Liver (tissue), 3 donors: ENCODE measurements at regions not wholly inside any gene's neighbourhood (a gene's known extent, or its start where the extent isn't known, plus 50 kb on each side); places are given as distances from the start of the nearest gene placed in this dataset.

Experiments
- EGR1 ChIP-seq, 2 donors: IDR thresholded peaks; 2 replicates each; pipeline ENCODE4 v1.6.1; 2016 to 2018; ENCODE audit warnings: antibody characterized with exemption in 2 of 2, low read depth in 2 of 2
- GABPA ChIP-seq, 2 donors: IDR thresholded peaks in 1 of 2; conservative IDR thresholded peaks in 1 of 2; 2 replicates each; pipeline ENCODE4 v1.6.1; 2016; ENCODE audit warnings: antibody characterized with exemption in 2 of 2, mild to moderate bottlenecking in 1 of 2, moderate library complexity in 1 of 2
- HNF4G ChIP-seq: IDR thresholded peaks from 2 replicates; pipeline ENCODE4 v1.6.1; 2016; ENCODE audit warnings: antibody characterized with exemption
- JUND ChIP-seq, 2 donors: IDR thresholded peaks; 2 replicates each; pipeline ENCODE4 v1.6.1; 2016; ENCODE audit warnings: antibody characterized with exemption in 2 of 2
- NR2F2 ChIP-seq: IDR thresholded peaks from 2 replicates; pipeline ENCODE4 v1.6.1; 2016; ENCODE audit warnings: antibody characterized with exemption
- RAD21 ChIP-seq, 2 donors: IDR thresholded peaks; 2 replicates each; pipeline ENCODE4 v1.6.1; 2016; ENCODE audit warnings: antibody characterized with exemption in 2 of 2, mild to moderate bottlenecking in 2 of 2
- RXRA ChIP-seq, 2 donors: IDR thresholded peaks; 2 replicates each; pipeline ENCODE4 v1.6.1; 2017 to 2018; ENCODE audit warnings: antibody characterized with exemption in 2 of 2, mild to moderate bottlenecking in 1 of 2
- TAF1 ChIP-seq: conservative IDR thresholded peaks from 2 replicates; pipeline ENCODE4 v1.6.1; 2016; ENCODE audit warnings: antibody characterized with exemption, mild to moderate bottlenecking
- YY1 ChIP-seq: IDR thresholded peaks from 2 replicates; pipeline ENCODE4 v1.6.1; 2016; ENCODE audit warnings: antibody characterized with exemption, mild to moderate bottlenecking
- ZBTB33 ChIP-seq: IDR thresholded peaks from 2 replicates; pipeline ENCODE4 v1.6.1; 2016; ENCODE audit warnings: antibody characterized with exemption
- TF ChIP-seq, protein P1 (sequence below): fragments of 150-350 bp; IDR thresholded peaks from 2 replicates; pipeline ENCODE4 v1.5.1; 2017; ENCODE audit warnings: improper control_type of control experiment, low read depth, low read length; ENCODE audit not compliant: missing input control
- TF ChIP-seq, protein P2 (sequence below): IDR thresholded peaks from 2 replicates; pipeline ENCODE4 v1.6.1; 2016; ENCODE audit warnings: antibody characterized with exemption
- TF ChIP-seq, protein P3 (sequence below): IDR thresholded peaks from 2 replicates; pipeline ENCODE4 v1.6.1; 2016; ENCODE audit warnings: antibody characterized with exemption
- TF ChIP-seq, protein P4 (sequence below): IDR thresholded peaks from 2 replicates; pipeline ENCODE4 v1.6.1; 2016; ENCODE audit warnings: antibody characterized with exemption, mild to moderate bottlenecking
- donor health status: healthy.
- donor health status: healthy.

DNA sequence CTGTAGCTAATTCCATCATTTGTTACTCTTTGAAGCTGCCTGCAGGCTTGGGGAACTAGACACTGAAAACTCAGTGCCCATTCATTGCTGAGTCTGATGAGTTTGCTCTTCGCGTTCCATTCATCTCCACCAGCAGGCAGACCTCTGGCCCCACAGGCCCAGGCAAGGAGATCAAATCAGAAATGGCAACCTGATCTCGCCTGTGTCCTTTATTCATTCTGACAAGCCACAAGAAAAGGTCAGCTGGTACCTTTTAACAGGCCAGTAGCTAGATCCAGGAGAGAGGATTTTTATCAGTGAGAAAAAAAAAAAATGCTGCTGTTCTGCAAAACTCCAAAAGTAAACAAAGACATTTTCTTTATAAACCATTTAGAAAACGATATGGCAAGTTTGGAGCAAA, 742.5 kb downstream of the ETS1 start:
- TF ChIP-seq, protein P1, sequence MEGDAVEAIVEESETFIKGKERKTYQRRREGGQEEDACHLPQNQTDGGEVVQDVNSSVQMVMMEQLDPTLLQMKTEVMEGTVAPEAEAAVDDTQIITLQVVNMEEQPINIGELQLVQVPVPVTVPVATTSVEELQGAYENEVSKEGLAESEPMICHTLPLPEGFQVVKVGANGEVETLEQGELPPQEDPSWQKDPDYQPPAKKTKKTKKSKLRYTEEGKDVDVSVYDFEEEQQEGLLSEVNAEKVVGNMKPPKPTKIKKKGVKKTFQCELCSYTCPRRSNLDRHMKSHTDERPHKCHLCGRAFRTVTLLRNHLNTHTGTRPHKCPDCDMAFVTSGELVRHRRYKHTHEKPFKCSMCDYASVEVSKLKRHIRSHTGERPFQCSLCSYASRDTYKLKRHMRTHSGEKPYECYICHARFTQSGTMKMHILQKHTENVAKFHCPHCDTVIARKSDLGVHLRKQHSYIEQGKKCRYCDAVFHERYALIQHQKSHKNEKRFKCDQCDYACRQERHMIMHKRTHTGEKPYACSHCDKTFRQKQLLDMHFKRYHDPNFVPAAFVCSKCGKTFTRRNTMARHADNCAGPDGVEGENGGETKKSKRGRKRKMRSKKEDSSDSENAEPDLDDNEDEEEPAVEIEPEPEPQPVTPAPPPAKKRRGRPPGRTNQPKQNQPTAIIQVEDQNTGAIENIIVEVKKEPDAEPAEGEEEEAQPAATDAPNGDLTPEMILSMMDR = no peak
- TF ChIP-seq HNF4G (no peak), YY1 (no peak), RXRA (IDR thresholded peaks at IDR 0.05) (no peak), TAF1 (no peak), JUND (IDR thresholded peaks at IDR 0.05) (no peak), ZBTB33 (no peak), GABPA (IDR thresholded peaks at IDR 0.05 in 1 of 2, conservative IDR thresholded peaks at IDR 0.05 in 1 of 2) (no peak), EGR1 (IDR thresholded peaks at IDR 0.05; ENCODE audit: low read depth in 2 of 2) (no peak), NR2F2 (no peak), RAD21 (IDR thresholded peaks at IDR 0.05) (no peak)
- TF ChIP-seq, protein P2, sequence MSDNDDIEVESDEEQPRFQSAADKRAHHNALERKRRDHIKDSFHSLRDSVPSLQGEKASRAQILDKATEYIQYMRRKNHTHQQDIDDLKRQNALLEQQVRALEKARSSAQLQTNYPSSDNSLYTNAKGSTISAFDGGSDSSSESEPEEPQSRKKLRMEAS = no peak
- TF ChIP-seq, protein P3, sequence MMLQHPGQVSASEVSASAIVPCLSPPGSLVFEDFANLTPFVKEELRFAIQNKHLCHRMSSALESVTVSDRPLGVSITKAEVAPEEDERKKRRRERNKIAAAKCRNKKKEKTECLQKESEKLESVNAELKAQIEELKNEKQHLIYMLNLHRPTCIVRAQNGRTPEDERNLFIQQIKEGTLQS = no peak
- TF ChIP-seq, protein P4, sequence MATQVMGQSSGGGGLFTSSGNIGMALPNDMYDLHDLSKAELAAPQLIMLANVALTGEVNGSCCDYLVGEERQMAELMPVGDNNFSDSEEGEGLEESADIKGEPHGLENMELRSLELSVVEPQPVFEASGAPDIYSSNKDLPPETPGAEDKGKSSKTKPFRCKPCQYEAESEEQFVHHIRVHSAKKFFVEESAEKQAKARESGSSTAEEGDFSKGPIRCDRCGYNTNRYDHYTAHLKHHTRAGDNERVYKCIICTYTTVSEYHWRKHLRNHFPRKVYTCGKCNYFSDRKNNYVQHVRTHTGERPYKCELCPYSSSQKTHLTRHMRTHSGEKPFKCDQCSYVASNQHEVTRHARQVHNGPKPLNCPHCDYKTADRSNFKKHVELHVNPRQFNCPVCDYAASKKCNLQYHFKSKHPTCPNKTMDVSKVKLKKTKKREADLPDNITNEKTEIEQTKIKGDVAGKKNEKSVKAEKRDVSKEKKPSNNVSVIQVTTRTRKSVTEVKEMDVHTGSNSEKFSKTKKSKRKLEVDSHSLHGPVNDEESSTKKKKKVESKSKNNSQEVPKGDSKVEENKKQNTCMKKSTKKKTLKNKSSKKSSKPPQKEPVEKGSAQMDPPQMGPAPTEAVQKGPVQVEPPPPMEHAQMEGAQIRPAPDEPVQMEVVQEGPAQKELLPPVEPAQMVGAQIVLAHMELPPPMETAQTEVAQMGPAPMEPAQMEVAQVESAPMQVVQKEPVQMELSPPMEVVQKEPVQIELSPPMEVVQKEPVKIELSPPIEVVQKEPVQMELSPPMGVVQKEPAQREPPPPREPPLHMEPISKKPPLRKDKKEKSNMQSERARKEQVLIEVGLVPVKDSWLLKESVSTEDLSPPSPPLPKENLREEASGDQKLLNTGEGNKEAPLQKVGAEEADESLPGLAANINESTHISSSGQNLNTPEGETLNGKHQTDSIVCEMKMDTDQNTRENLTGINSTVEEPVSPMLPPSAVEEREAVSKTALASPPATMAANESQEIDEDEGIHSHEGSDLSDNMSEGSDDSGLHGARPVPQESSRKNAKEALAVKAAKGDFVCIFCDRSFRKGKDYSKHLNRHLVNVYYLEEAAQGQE = no peak
